Endothelial cell of umbilical vein (primary cell): ENCODE measurements at regions not wholly inside any gene's neighbourhood (a gene's known extent, or its start where the extent isn't known, plus 50 kb on each side); places are given as distances from the start of the nearest gene placed in this dataset.

Experiments used
- EZH2 ChIP-seq: IDR thresholded peaks from 2 replicates; pipeline ENCODE4 v1.6.1; 2012; ENCODE audit warnings: borderline replicate concordance, low read depth, mild to moderate bottlenecking, moderate library complexity, low read length, inconsistent platforms; ENCODE audit not compliant: severe bottlenecking
- FOS ChIP-seq: IDR thresholded peaks from 2 replicates; pipeline ENCODE4 v1.6.1; 2011; ENCODE audit warnings: mild to moderate bottlenecking, low read length, moderate library complexity, borderline replicate concordance; ENCODE audit not compliant: insufficient read depth
- GATA2 ChIP-seq: IDR thresholded peaks from 2 replicates; pipeline ENCODE4 v1.7.0; 2011; ENCODE audit warnings: low read depth, mild to moderate bottlenecking, moderate library complexity, mixed read lengths, low read length; ENCODE audit not compliant: insufficient read length, insufficient read depth
- MAX ChIP-seq: IDR thresholded peaks from 2 replicates; pipeline ENCODE4 v1.6.1; 2011; ENCODE audit not compliant: insufficient read depth, insufficient read length
- POLR2A ChIP-seq: IDR thresholded peaks from 2 replicates; pipeline ENCODE4 v1.6.1; 2012; ENCODE audit warnings: low read depth, mild to moderate bottlenecking, control low read depth, low read length
- POLR2AphosphoS5 ChIP-seq: IDR thresholded peaks from 2 replicates; pipeline ENCODE4 v1.6.1; 2012; ENCODE audit warnings: low read depth, mild to moderate bottlenecking, control low read depth, low read length, moderate library complexity; ENCODE audit not compliant: insufficient read depth
- TF ChIP-seq, protein P1 (sequence below), 2 donors: IDR thresholded peaks; 1 replicate in 1 of 2; 2 replicates in 1 of 2; pipeline ENCODE4 v1.5.1; 2011; ENCODE audit warnings: low read length in 2 of 2, mild to moderate bottlenecking in 2 of 2, moderate library complexity in 2 of 2, control low read depth in 1 of 2, inconsistent platforms in 1 of 2, low read depth in 1 of 2; ENCODE audit not compliant: insufficient read depth in 1 of 2; ENCODE audit errors: extremely low read depth in 1 of 2

- TF ChIP-seq POLR2AphosphoS5 (no peak), EZH2 (no peak), POLR2A (no peak), GATA2 (no peak), MAX (no peak), FOS (no peak)
- TF ChIP-seq, protein P1, sequence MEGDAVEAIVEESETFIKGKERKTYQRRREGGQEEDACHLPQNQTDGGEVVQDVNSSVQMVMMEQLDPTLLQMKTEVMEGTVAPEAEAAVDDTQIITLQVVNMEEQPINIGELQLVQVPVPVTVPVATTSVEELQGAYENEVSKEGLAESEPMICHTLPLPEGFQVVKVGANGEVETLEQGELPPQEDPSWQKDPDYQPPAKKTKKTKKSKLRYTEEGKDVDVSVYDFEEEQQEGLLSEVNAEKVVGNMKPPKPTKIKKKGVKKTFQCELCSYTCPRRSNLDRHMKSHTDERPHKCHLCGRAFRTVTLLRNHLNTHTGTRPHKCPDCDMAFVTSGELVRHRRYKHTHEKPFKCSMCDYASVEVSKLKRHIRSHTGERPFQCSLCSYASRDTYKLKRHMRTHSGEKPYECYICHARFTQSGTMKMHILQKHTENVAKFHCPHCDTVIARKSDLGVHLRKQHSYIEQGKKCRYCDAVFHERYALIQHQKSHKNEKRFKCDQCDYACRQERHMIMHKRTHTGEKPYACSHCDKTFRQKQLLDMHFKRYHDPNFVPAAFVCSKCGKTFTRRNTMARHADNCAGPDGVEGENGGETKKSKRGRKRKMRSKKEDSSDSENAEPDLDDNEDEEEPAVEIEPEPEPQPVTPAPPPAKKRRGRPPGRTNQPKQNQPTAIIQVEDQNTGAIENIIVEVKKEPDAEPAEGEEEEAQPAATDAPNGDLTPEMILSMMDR (IDR thresholded peaks at IDR 0.05; ENCODE audit: extremely low read depth in 1 of 2, insufficient read depth in 1 of 2, low read depth in 1 of 2, low read length in 2 of 2), result no peak
Observed at GRCh38 chr6:119985952-119986736, 636.6 kb upstream of the MAN1A1 start.
